PC-9 (cell line): ENCODE measurements at regions not wholly inside any gene's neighbourhood (a gene's known extent, or its start where the extent isn't known, plus 50 kb on each side); places are given as distances from the start of the nearest gene placed in this dataset.

Source experiments
- EZH2 ChIP-seq: fragments of 200-600 bp; sonication (generic); IDR thresholded peaks from 2 replicates; pipeline ENCODE4 v1.8.0; 2017; ENCODE audit warnings: antibody characterized with exemption, low read depth
- TF ChIP-seq, protein P1 (sequence below): fragments of 200-600 bp; sonication (generic); conservative IDR thresholded peaks from 2 replicates; pipeline ENCODE4 v1.6.1; 2017; ENCODE audit warnings: mixed run types, antibody characterized with exemption, mild to moderate bottlenecking, moderate library complexity

DNA sequence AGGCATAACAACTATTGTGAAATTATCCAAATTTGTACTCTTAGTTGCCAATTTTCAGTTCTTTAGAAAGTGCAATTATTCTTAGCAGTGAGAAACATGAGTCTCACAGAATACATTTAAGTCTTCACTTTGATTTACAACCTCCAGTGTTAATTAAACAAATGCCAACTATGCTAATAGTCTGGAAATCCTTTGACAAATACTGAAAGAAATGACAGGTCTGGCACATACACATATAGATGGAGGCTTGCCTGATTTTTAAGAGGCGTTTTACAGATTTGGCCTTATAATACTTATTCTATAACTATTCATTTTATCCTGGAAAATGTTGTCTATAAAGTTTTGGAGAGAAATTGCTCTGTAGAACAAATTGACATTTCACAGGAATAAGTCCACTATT lies 320.1 kb downstream of the TRIML1 start:
- TF ChIP-seq, protein P1, sequence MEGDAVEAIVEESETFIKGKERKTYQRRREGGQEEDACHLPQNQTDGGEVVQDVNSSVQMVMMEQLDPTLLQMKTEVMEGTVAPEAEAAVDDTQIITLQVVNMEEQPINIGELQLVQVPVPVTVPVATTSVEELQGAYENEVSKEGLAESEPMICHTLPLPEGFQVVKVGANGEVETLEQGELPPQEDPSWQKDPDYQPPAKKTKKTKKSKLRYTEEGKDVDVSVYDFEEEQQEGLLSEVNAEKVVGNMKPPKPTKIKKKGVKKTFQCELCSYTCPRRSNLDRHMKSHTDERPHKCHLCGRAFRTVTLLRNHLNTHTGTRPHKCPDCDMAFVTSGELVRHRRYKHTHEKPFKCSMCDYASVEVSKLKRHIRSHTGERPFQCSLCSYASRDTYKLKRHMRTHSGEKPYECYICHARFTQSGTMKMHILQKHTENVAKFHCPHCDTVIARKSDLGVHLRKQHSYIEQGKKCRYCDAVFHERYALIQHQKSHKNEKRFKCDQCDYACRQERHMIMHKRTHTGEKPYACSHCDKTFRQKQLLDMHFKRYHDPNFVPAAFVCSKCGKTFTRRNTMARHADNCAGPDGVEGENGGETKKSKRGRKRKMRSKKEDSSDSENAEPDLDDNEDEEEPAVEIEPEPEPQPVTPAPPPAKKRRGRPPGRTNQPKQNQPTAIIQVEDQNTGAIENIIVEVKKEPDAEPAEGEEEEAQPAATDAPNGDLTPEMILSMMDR = no peak
- no peak for TF ChIP-seq EZH2
